ENCODE measurements at regions not wholly inside any gene's neighbourhood (a gene's known extent, or its start where the extent isn't known, plus 50 kb on each side); places are given as distances from the start of the nearest gene placed in this dataset.

DNA sequence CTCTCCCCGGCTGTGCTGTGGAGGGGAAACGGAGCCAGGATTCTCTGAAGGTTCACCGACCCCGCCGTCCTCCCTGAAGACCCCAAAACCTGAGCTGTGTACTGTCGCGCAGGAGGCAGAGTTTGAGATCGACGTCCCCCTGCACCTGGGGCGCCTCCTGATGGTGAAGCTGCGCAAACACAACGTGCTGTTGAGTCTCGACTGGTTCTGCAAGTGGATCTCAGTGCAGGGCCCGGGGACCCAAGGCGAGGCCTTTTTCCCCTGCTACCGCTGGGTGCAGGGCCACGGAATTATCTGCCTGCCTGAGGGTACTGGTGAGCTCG, 62.6 kb upstream of the TEKT1 start:
- TF ChIP-seq, protein P1, sequence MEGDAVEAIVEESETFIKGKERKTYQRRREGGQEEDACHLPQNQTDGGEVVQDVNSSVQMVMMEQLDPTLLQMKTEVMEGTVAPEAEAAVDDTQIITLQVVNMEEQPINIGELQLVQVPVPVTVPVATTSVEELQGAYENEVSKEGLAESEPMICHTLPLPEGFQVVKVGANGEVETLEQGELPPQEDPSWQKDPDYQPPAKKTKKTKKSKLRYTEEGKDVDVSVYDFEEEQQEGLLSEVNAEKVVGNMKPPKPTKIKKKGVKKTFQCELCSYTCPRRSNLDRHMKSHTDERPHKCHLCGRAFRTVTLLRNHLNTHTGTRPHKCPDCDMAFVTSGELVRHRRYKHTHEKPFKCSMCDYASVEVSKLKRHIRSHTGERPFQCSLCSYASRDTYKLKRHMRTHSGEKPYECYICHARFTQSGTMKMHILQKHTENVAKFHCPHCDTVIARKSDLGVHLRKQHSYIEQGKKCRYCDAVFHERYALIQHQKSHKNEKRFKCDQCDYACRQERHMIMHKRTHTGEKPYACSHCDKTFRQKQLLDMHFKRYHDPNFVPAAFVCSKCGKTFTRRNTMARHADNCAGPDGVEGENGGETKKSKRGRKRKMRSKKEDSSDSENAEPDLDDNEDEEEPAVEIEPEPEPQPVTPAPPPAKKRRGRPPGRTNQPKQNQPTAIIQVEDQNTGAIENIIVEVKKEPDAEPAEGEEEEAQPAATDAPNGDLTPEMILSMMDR (IDR thresholded peaks at IDR 0.05): no peak
- TF ChIP-seq POLR2AphosphoS5 (IDR thresholded peaks at IDR 0.05) (no peak), POLR2A (IDR thresholded peaks at IDR 0.05) (no peak)

Data from breast epithelium (tissue), 3 donors.